Transverse colon (tissue), 4 donors: ENCODE measurements at regions not wholly inside any gene's neighbourhood (a gene's known extent, or its start where the extent isn't known, plus 50 kb on each side); places are given as distances from the start of the nearest gene placed in this dataset.

Experiments used
- DNase-seq: peaks from one replicate; pipeline ENCODE4 v3.0.0-alpha.2; 2019
- H3K27ac ChIP-seq, 4 donors: fragments of 200-600 bp; sonication (generic); 2 replicates each; pipeline ENCODE4 v1.5.1; 2016 to 2018; ENCODE audit warnings: inconsistent platforms in 4 of 4
- H3K27me3 ChIP-seq: fragments of 200-600 bp; sonication (generic); 2 replicates; pipeline ENCODE4 v1.5.1; 2017; ENCODE audit warnings: inconsistent platforms
- H3K36me3 ChIP-seq, 4 donors: fragments of 200-600 bp; sonication (generic); 2 replicates each; pipeline ENCODE4 v1.5.1; 2017 to 2019; ENCODE audit warnings: inconsistent platforms in 4 of 4
- H3K4me1 ChIP-seq, 4 donors: fragments of 200-600 bp; sonication (generic); 2 replicates each; pipeline ENCODE4 v1.5.1; 2017 to 2020; ENCODE audit warnings: inconsistent platforms in 4 of 4
- H3K4me3 ChIP-seq, 4 donors: fragments of 200-600 bp; sonication (generic); 1 replicate in 1 of 4; 2 replicates in 3 of 4; pipeline versions ENCODE4 v1.5.1 to v1.6.1; 2017 to 2019; ENCODE audit warnings: inconsistent platforms in 4 of 4
- H3K9me3 ChIP-seq, 2 donors: fragments of 200-600 bp; sonication (generic); 2 replicates each; pipeline ENCODE4 v1.5.1; 2017 to 2019; ENCODE audit warnings: inconsistent platforms in 2 of 2
- EP300 ChIP-seq: sonication (generic); formaldehyde crosslinking; IDR thresholded peaks from one replicate; pipeline ENCODE4 v1.6.1; 2017; ENCODE audit warnings: antibody characterized with exemption, low read depth
- POLR2A ChIP-seq: fragments of 450-650 bp; IDR thresholded peaks from one replicate; pipeline ENCODE4 v1.6.1; 2016; ENCODE audit warnings: antibody characterized with exemption, mild to moderate bottlenecking, moderate library complexity
- POLR2AphosphoS5 ChIP-seq, 3 donors: sonication (generic); formaldehyde crosslinking; IDR thresholded peaks; one replicate each; pipeline ENCODE4 v1.6.1; 2016; ENCODE audit warnings: antibody characterized with exemption in 3 of 3
- WGBS, 2 donors: methylation state at CpG; one replicate each; pipeline ENCODE4 v1.1.5; 2018; ENCODE audit warnings: low coverage in 1 of 2; 5-methylcytosine and 5-hydroxymethylcytosine counted together
- in situ Hi-C, 4 donors: fragments of 200-750 bp; cut with MboI; loops; one replicate each; pipeline versions ENCODE4 v1.15.0 to v1.15.1; 2017; ENCODE audit warnings: low sequenced_read_pairs in 3 of 4, low pct_ligation_motif_present in 1 of 4, low pct_unique_long_range_greater_than_20kb in 1 of 4
- intact Hi-C: fragments of 100-400 bp; cut with DNase I; formaldehyde crosslinking; loops from one replicate; pipeline ENCODE4 v1.15.1; 2023; ENCODE audit warnings: low total_unique reads
- TF ChIP-seq, protein P1 (sequence below), 5 experiments: fragments of 200-600 bp in 3 of 5; fragments of 450-650 bp in 2 of 5; sonication (generic) in 3 of 5; IDR thresholded peaks; 1 replicate in 2 of 5; 2 replicates in 3 of 5; pipeline ENCODE4 v1.5.1; 2016 to 2017; ENCODE audit warnings: antibody characterized with exemption in 5 of 5, inconsistent platforms in 3 of 5, mild to moderate bottlenecking in 2 of 5, moderate library complexity in 1 of 5

DNA sequence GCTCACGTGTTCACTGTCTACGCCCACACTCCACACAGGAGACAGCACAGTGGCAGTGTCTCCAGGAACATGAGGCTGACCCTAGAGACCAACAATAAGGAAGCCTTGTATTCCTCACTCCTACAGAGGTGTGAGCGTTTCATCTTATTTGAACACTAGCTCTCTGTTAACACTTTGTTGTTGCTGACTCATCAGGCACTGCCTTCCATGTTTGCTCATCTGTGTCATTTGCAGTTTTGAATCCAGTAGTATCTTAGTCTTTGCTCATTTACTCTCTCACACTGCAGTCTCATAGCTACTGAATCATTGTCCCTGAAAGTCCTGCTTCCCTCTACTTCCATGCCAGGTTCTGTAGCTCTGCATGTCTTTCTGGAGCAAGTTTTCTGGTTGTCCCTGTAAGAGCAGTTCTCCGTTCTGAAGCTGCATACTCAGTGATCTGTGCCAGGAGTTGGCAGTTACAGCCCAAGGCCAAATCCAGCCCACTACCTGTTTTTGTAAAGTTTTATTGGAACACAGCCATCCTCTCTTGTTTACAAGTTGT is 80.3 kb upstream of the DCLK2 start:
- Histone ChIP-seq H3K27me3 (no peaks in the 10 kb centered on the region), H3K4me1 (peaks cover 0 to 15% (median 3%) of the 10 kb centered on the region in 4 donors), H3K27ac (peak overlapping the region; percentile 38 to 76 (median 70)), H3K9me3 (no peaks in the 10 kb centered on the region), H3K36me3 (no peaks in the 10 kb centered on the region), H3K4me3 (no peak overlapping the region)
- TF ChIP-seq EP300 (no peak), POLR2AphosphoS5 (IDR thresholded peaks at IDR 0.05) (peak in 2 of 3 donors; percentile 14 to 25), POLR2A (no peak)
- TF ChIP-seq, protein P1, sequence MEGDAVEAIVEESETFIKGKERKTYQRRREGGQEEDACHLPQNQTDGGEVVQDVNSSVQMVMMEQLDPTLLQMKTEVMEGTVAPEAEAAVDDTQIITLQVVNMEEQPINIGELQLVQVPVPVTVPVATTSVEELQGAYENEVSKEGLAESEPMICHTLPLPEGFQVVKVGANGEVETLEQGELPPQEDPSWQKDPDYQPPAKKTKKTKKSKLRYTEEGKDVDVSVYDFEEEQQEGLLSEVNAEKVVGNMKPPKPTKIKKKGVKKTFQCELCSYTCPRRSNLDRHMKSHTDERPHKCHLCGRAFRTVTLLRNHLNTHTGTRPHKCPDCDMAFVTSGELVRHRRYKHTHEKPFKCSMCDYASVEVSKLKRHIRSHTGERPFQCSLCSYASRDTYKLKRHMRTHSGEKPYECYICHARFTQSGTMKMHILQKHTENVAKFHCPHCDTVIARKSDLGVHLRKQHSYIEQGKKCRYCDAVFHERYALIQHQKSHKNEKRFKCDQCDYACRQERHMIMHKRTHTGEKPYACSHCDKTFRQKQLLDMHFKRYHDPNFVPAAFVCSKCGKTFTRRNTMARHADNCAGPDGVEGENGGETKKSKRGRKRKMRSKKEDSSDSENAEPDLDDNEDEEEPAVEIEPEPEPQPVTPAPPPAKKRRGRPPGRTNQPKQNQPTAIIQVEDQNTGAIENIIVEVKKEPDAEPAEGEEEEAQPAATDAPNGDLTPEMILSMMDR (IDR thresholded peaks at IDR 0.05), result no peak
- DNase-seq, result peak; percentile 27
- in situ Hi-C loops, result loop anchor here in 2 of 4 donors (10.0 to 25.0 kb wide), 2 partner anchors 857 to 864 kb away; no protein-coding TSS in a partner anchor
- intact Hi-C loops, result loop anchor here (10.0 kb wide), 1 partner anchor 247 kb away; no protein-coding TSS in a partner anchor
- WGBS, 2 donors, result 31 to 33% methylated on average over 4 of the region's 4 CpGs

DNA sequence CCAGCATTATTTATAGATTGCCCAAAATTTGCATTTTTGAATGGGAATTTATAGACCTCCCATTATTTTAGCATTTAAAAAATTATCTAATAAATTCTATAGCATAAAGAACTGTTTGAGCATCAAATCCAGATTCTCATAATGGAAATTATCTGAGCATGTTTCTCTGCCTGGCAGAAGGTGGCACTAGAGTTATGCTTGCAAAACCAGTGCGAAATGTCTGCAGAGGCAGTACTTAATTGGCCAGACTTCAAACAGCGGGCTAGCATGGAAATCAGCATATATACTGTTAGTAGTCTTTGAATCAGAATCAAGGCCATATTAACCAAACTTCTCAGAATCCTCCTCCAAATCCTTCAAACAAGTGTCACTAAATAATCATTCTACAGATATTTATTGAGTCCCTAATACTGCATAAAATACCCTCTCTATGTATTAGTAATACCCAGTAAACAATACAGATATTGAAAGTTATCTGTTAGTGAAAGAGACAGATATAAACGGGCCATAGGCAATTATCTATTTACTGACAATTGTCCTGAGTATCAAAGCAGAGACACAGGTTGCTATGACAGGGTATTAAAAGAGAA is 78.7 kb upstream of the DCLK2 start:
- 14% methylated on average over 3 of the region's 3 CpGs for WGBS, 2 donors
- Histone ChIP-seq H3K27ac (no peak overlapping the region), H3K27me3 (no peaks in the 10 kb centered on the region), H3K36me3 (no peaks in the 10 kb centered on the region), H3K4me3 (no peak overlapping the region), H3K9me3 (no peaks in the 10 kb centered on the region), H3K4me1 (peaks cover 0 to 22% (median 3%) of the 10 kb centered on the region in 4 donors)
- DNase-seq, result no peak
- intact Hi-C loops, result loop anchor here (10.0 kb wide), 2 partner anchors 215 to 245 kb away; no protein-coding TSS in a partner anchor
- in situ Hi-C loops, result loop anchor here (10.0 to 25.0 kb wide), 6 partner anchors 75 to 863 kb away; partner anchors contain the start of gene DCLK2 (in 1 of the 4)
- TF ChIP-seq POLR2AphosphoS5 (IDR thresholded peaks at IDR 0.05), result no peak
- TF ChIP-seq, protein P1 (IDR thresholded peaks at IDR 0.05), result peak; percentile 54 to 64 (median 61)

DNA sequence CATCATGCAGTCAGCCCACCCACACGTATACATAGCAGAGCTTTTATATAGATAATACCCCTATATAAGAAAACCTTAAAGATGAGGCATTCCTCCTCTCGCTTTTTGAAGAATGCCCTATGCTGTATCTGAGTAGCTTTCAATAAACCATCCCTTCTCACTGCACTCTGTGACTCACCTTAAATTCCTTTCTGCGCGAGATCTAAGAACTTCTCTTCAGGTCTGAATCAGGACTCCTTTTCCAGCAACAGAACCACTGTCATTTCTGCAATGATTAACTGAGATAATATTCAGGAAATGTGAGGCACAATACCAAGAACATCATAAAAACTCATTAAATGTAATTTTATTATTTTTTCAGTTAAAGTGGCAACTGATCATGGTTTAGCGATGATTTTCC is 76.4 kb upstream of the DCLK2 start:
- Histone ChIP-seq H3K36me3 (no peaks in the 10 kb centered on the region), H3K4me3 (no peak overlapping the region), H3K27me3 (no peaks in the 10 kb centered on the region), H3K9me3 (no peaks in the 10 kb centered on the region), H3K4me1 (peaks cover 0 to 30% (median 5%) of the 10 kb centered on the region in 4 donors), H3K27ac (no peak overlapping the region)
- 86 to 90% methylated on average over 5 of the region's 5 CpGs for WGBS, 2 donors
- intact Hi-C loops (loop anchor here (10.0 kb wide), 1 partner anchor 213 kb away; no protein-coding TSS in a partner anchor), in situ Hi-C loops (loop anchor here (10.0 to 25.0 kb wide), 4 partner anchors 73 to 243 kb away; partner anchors contain the start of gene DCLK2 (in 1 of the 4))
- no peak for TF ChIP-seq EP300
- no peak for DNase-seq

DNA sequence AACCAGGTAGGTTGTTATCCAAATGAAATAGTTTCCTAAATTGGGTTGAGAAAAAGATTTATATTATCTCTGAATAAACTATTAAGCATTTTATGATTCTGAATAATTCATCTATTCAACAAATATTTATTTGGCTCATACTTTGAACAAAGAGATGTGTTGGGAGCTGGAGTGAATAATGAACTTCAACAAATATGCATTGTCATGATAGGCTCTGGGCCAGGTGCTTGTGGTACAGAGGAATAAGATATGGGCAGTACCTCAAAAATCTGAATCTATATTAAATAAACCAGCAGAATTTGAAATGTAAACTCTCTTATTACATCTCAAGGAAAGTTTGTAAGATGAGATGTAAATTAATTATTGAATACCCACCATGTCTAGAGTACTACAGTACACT is 75.7 kb upstream of the DCLK2 start:
- Histone ChIP-seq H3K27ac (peak overlapping the region in 2 of 4 donors; percentile 37 to 63), H3K9me3 (no peaks in the 10 kb centered on the region), H3K27me3 (no peaks in the 10 kb centered on the region), H3K4me3 (no peak overlapping the region), H3K36me3 (no peaks in the 10 kb centered on the region), H3K4me1 (peaks cover 0 to 30% (median 5%) of the 10 kb centered on the region in 4 donors)
- intact Hi-C loops (loop anchor here (10.0 kb wide), 1 partner anchor 212 kb away; no protein-coding TSS in a partner anchor), in situ Hi-C loops (loop anchor here (10.0 to 25.0 kb wide), 4 partner anchors 72 to 242 kb away; partner anchors contain the start of gene DCLK2 (in 1 of the 4))
- TF ChIP-seq POLR2AphosphoS5 (IDR thresholded peaks at IDR 0.05), result no peak
- DNase-seq, result no peak

DNA sequence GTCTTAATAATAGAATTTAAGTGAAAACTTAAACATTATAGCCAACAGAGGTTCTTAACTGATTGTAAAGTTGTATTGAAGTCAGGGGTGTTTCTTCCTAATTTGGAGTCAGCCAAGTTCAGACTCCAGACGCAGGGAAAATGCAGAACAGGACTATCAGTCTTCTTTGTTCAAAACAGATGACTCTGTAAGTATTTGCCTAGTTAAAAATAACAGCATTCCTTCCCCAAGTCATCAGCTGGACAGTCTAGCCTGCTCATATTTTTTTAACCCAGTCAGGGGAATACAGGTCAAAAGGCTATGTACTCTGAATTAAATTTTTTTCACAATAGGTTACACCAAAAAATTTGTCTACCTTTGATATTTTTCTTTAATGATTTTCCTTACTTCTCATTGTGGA is 73.8 kb upstream of the DCLK2 start:
- WGBS, 2 donors, result 26 to 29% methylated on average over 1 of the region's 1 CpG
- intact Hi-C loops, result loop anchor here (10.0 kb wide), 1 partner anchor 210 kb away; no protein-coding TSS in a partner anchor
- Histone ChIP-seq H3K4me1 (peaks cover 0 to 14% (median 2%) of the 10 kb centered on the region in 4 donors), H3K27me3 (no peaks in the 10 kb centered on the region), H3K27ac (peak overlapping the region; percentile 11 to 64 (median 50)), H3K36me3 (no peaks in the 10 kb centered on the region), H3K4me3 (no peak overlapping the region), H3K9me3 (no peaks in the 10 kb centered on the region)
- in situ Hi-C loops, result loop anchor here (10.0 to 25.0 kb wide), 4 partner anchors 70 to 240 kb away; partner anchors contain the start of gene DCLK2 (in 1 of the 4)
- no peak for DNase-seq
- TF ChIP-seq, protein P1 (IDR thresholded peaks at IDR 0.05), result no peak
- TF ChIP-seq POLR2AphosphoS5 (IDR thresholded peaks at IDR 0.05), result peak in 2 of 3 donors; percentile 20 to 31
